ENCODE measurements at regions not wholly inside any gene's neighbourhood (a gene's known extent, or its start where the extent isn't known, plus 50 kb on each side); places are given as distances from the start of the nearest gene placed in this dataset.
"Not testable (repeated sequence)": the region's sequence is repeated elsewhere in the genome, so short reads cannot be mapped to it uniquely, and the experiment has no call there.

- no peak overlapping the region for H3K4me3 ChIP-seq (ENCODE audit: low read length)
Measured at GRCh38 chr14:51333901-51334521, 94.0 kb downstream of the TMX1 start.

GRCh38 chr14:51334566-51334965, 94.5 kb downstream of the TMX1 start:
- H3K4me3 ChIP-seq (ENCODE audit: low read length): no peak overlapping the region
- TF ChIP-seq ZNF274 (IDR thresholded peaks at IDR 0.05; ENCODE audit: low read depth, low read length): no peak

More at GRCh38 chr14:51333901-51334521, 94.0 kb downstream of the TMX1 start:
- TF ChIP-seq ZNF274 (IDR thresholded peaks at IDR 0.05; ENCODE audit: low read depth, low read length): no peak

- H3K4me3 ChIP-seq (ENCODE audit: low read length): no peak overlapping the region
- no peak for TF ChIP-seq ZNF274 (IDR thresholded peaks at IDR 0.05; ENCODE audit: low read depth, low read length)
Measured at GRCh38 chr14:51335531-51335930, 95.5 kb downstream of the TMX1 start.

- TF ChIP-seq ZNF274 (IDR thresholded peaks at IDR 0.05; ENCODE audit: low read depth, low read length): no peak
Measured at GRCh38 chr14:51335961-51336723, 96.1 kb downstream of the TMX1 start.

GRCh38 chr14:51336734-51337133, 96.7 kb downstream of the TMX1 start:
- no peak for TF ChIP-seq ZNF274 (IDR thresholded peaks at IDR 0.05; ENCODE audit: low read depth, low read length)
- no peak overlapping the region for H3K4me3 ChIP-seq (ENCODE audit: low read length)

More at GRCh38 chr14:51335961-51336723, 96.1 kb downstream of the TMX1 start:
- no peak overlapping the region for H3K4me3 ChIP-seq (ENCODE audit: low read length)

GRCh38 chr14:51337520-51337919, 97.5 kb downstream of the TMX1 start:
- H3K4me3 ChIP-seq (ENCODE audit: low read length): no peak overlapping the region
- TF ChIP-seq ZNF274 (IDR thresholded peaks at IDR 0.05; ENCODE audit: low read depth, low read length): no peak

- no peak for TF ChIP-seq ZNF274 (IDR thresholded peaks at IDR 0.05; ENCODE audit: low read depth, low read length)
- H3K4me3 ChIP-seq (ENCODE audit: low read length): no peak overlapping the region
Measured at GRCh38 chr14:51341338-51341737, 101.3 kb downstream of the TMX1 start.

GRCh38 chr14:51342226-51342625, 102.2 kb downstream of the TMX1 start:
- TF ChIP-seq ZNF274 (IDR thresholded peaks at IDR 0.05; ENCODE audit: low read depth, low read length): no peak

GRCh38 chr14:51351997-51352396, 112.0 kb downstream of the TMX1 start:
- H3K4me3 ChIP-seq (ENCODE audit: low read length): no peak overlapping the region
- TF ChIP-seq ZNF274 (IDR thresholded peaks at IDR 0.05; ENCODE audit: low read depth, low read length): no peak

More at GRCh38 chr14:51342226-51342625, 102.2 kb downstream of the TMX1 start:
- H3K4me3 ChIP-seq (ENCODE audit: low read length): no peak overlapping the region

- no peak overlapping the region for H3K4me3 ChIP-seq (ENCODE audit: low read length)
- TF ChIP-seq ZNF274 (IDR thresholded peaks at IDR 0.05; ENCODE audit: low read depth, low read length): no peak
Measured at GRCh38 chr14:51353901-51354300, 113.9 kb downstream of the TMX1 start.

GRCh38 chr14:51354846-51355245, 114.8 kb downstream of the TMX1 start:
- TF ChIP-seq ZNF274 (IDR thresholded peaks at IDR 0.05; ENCODE audit: low read depth, low read length): no peak
- no peak overlapping the region for H3K4me3 ChIP-seq (ENCODE audit: low read length)

GRCh38 chr14:51356381-51356780, 116.3 kb downstream of the TMX1 start:
- no peak overlapping the region for H3K4me3 ChIP-seq (ENCODE audit: low read length)
- TF ChIP-seq ZNF274 (IDR thresholded peaks at IDR 0.05; ENCODE audit: low read depth, low read length): no peak

- no peak for TF ChIP-seq ZNF274 (IDR thresholded peaks at IDR 0.05; ENCODE audit: low read depth, low read length)
- no peak overlapping the region for H3K4me3 ChIP-seq (ENCODE audit: low read length)
Measured at GRCh38 chr14:51357250-51357649, 117.2 kb downstream of the TMX1 start.

- no peak for TF ChIP-seq ZNF274 (IDR thresholded peaks at IDR 0.05; ENCODE audit: low read depth, low read length)
- no peak overlapping the region for H3K4me3 ChIP-seq (ENCODE audit: low read length)
Measured at GRCh38 chr14:51360592-51360991, 120.5 kb downstream of the TMX1 start.

- no peak overlapping the region for H3K4me3 ChIP-seq (ENCODE audit: low read length)
- TF ChIP-seq ZNF274 (IDR thresholded peaks at IDR 0.05; ENCODE audit: low read depth, low read length): no peak
Measured at GRCh38 chr14:51365241-51365965, 125.4 kb downstream of the TMX1 start.

GRCh38 chr14:51366460-51366859, 126.4 kb downstream of the TMX1 start:
- H3K4me3 ChIP-seq (ENCODE audit: low read length): not testable (repeated sequence)

- not testable (repeated sequence) for H3K4me3 ChIP-seq (ENCODE audit: low read length)
Measured at GRCh38 chr14:51366866-51367599, 127.0 kb downstream of the TMX1 start.
